GM19468 (cell line): ENCODE measurements at regions not wholly inside any gene's neighbourhood (a gene's known extent, or its start where the extent isn't known, plus 50 kb on each side); places are given as distances from the start of the nearest gene placed in this dataset.
"Not testable (repeated sequence)": the region's sequence is repeated elsewhere in the genome, so short reads cannot be mapped to it uniquely, and the experiment has no call there.

Experiments
- ATAC-seq: cut with Tn5 transposase; IDR thresholded peaks from one replicate; pipeline ENCODE4 v1.9.1; 2021; ENCODE audit warnings: mild to moderate bottlenecking, moderate library complexity, moderate number of reproducible peaks; ENCODE audit not compliant: unreplicated experiment; ENCODE audit errors: extremely low read depth

DNA sequence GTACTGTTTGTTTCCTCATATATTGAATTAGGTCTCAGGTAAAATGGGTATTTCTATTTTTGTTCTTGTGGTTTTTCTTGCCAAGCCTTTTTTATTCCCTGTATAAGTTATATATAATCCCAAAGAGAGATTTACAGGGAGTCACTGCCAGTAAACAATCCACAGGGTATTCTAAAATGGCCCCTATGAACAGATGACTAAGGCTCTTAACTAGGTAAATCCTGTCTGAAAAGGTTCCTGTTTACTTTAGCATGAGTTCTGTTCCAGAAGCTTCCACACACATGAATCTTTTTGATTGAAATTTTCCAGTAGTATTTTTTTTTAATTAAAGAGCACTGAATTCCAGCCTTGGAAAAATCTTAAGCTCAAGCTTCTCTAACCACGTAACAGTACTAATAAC lies 552.8 kb upstream of the CCDC179 start:
- ATAC-seq: no peak

GRCh38 chr11:23423104-23423503 lies 562.8 kb upstream of the CCDC179 start:
- no peak for ATAC-seq

DNA sequence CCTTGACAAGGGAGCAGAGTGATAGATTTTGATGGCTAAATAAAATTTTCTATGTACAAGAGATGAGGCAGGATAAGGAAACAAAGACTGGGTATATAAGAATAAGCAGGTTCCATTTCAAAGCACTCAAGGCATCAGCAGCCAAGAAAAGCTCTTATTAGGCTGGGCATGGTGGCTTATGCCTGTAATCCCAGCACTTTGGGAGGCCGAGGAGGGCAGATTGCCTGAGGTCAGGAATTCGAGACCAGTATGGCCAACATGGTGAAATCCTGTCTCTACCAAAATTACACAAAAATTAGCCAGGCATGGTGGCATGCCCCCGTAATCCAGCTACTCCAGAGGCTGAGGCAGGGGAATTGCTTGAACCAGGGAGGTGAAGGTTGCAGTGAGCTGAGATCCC lies 563.4 kb upstream of the CCDC179 start:
- ATAC-seq: no peak

- no peak for ATAC-seq
These were observed 565.1 kb upstream of the CCDC179 start for GRCh38 chr11:23425381-23425780.

DNA sequence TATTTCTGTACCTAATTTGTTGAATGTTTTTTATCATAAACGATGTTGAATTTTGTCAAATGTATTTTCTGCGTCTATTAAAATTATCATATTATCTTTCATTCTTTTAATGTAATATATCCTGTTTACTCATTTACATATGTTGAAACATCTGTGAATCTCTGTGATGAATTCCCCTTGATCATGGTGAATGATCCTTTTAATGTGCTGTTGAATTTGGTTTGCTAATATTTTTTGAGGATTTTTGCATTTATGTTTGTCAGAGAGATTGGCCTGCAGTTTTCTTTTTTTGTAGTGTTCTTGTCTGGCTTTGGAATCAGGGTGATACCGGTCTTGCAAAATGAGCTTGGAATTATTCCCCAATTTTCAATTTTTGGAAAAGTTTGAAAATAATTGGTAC lies 569.3 kb upstream of the CCDC179 start:
- ATAC-seq: no peak

DNA sequence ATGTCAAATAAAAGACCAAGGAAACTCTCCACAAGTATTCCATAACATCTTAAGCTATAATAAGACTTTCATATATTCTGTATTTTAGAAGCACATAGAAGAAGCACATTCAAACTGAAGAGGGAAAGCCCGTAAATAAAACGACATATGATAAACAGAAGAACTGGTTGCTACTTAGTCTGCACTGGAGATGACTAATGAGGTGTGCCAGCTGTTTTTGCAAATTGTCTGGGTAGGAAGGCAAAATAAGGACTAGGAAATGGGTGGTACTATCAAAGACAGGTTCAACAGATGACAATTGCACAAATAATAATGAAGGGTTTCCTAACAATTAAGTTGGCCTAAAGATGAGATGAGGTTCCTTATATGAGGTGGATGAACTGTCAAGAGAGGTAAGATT lies 593.2 kb upstream of the CCDC179 start:
- ATAC-seq: no peak

DNA sequence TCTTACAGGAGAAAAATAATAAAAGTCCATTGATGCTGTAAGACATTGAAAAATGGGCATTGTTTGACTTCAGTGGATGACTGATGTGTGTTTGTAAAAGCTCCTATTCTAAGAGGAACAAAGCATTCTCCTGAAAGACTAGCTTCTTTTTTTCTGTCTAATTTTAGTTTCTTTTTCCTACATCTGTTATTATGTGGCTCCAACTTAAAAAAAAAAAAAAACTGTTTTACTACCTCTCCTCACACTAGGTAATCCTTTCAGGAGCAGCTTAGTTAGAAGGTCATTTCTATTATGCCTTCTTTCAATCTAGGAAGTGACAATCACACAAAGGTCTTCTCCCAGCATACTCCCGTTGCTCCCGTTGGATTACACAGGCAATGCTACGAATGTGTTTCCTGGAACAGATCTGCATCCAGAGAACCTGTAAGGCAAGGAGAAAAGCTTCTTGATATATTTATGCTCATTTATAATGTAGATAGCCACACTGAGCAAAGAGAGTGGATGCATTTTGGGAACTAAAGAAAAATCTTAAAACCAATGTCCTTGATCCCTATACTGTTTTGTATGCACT lies 595.1 kb upstream of the CCDC179 start:
- ATAC-seq: no peak

- no peak for ATAC-seq
These were observed 597.4 kb upstream of the CCDC179 start for GRCh38 chr11:23457641-23458040.

DNA sequence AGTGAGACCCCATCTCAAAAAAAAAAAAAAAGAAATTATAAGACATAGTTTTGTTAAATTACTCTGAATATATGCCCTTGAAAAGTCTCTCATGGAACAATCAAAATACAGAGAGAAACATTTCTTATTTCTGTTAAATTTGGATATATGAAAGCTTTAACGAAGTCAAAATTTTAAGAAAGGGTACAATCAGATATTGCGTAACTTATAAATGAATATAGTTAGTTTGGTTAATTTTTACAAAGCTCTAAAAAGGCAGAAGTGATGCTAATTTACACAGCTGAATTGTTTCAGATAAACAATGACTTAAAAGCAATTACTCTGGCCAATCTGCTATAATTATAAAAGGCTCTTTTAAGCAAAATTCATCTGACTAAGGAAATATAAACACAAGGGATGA lies 611.6 kb upstream of the CCDC179 start:
- ATAC-seq: no peak

DNA sequence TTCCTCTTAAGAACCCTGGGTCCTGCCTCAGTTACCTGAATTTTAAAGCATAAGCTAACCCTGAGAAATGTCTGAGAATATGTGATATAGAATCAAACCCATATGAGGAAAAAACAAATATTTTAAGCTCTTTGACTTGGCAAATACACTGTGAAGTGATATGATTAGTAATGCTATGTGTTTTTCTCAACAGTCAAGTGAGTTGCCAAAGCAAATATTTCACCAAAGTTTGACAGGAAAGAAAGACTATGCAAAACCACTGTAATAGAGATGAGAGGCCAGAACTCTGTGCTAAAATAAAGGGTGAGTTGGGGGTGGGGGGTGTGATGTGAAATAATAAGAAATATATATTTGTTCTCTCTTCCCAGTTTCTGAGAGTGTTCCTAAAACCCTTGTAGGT lies 613.5 kb upstream of the CCDC179 start:
- ATAC-seq: no peak

GRCh38 chr11:23480736-23481135 lies 620.5 kb upstream of the CCDC179 start:
- no peak for ATAC-seq

DNA sequence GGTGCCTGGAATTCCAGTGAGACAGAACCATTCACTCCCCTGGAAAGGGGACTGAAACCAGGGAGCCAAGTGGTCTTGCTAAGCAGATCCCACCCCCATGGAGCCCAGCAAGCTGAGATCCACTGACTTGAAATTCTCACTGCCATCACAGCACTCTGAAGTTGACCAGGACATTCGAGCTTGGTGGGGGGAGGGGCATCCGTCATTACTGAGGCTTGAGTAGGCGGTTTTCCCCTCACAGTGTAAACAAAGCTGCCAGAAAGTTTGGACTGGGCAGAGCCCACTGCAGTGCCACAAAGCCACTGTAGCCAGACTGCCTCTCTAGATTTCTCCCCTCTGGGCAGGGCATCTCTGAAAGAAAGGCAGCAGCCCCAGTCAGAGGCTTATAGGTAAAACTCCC lies 623.9 kb upstream of the CCDC179 start:
- not testable (repeated sequence) for ATAC-seq

- ATAC-seq: not testable (repeated sequence)
These were observed 624.3 kb upstream of the CCDC179 start for GRCh38 chr11:23484618-23485017.

DNA sequence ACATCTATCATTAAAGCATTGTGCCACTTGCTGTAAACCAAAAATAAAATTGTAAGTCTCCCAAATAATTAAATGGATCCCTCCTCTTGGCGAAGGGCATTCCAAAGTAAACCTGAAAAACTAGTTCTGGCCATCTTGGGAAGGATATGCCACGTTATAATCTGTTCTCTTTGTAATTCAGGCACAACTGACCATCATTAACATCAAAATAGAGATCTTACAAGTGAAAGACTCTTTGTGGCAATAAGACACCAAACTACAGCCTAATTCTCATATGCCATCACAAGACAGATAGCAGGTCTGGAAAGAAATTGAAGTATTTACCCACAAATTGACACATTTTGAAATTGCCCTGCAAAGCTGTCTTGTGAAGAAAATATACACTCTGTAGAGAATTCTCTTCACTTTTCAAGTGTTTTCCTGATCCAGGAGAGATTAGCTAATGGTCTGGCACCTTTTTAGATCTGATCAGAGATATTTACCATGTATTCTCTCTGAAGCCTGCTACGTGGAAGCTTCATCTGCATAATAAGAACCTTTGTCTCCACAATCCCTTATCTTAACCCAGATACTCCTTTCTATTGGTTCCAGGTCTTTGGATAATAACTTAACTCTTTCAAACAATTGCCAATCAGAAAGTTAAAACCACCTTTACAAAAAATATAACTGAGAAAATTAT lies 630.4 kb upstream of the CCDC179 start:
- ATAC-seq: no peak

GRCh38 chr11:23494981-23495380 lies 634.7 kb upstream of the CCDC179 start:
- ATAC-seq: no peak

GRCh38 chr11:23496340-23496739 lies 636.1 kb upstream of the CCDC179 start:
- ATAC-seq: no peak

- no peak for ATAC-seq
These were observed 636.8 kb upstream of the CCDC179 start for GRCh38 chr11:23497040-23497439.

- ATAC-seq: no peak
These were observed 642.1 kb upstream of the CCDC179 start for GRCh38 chr11:23502389-23502788.

DNA sequence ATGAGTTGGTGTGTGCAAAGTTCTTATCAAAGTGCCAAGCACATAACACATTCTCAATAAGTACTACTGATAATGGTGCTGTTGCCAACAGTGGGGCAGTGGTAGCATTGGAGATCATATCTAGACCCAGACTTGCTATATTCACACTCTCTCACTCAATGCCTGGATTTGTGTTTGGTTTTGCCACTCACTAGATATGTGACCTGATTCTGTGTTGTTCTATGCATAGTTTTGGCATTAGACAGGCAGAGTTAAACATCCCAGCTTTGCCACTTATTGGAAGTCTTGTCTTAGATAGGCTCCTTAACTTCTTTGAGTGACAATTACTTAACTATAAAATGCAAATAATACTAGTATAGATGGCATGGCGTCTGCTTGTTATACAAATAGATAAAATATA lies 642.6 kb upstream of the CCDC179 start:
- no peak for ATAC-seq

DNA sequence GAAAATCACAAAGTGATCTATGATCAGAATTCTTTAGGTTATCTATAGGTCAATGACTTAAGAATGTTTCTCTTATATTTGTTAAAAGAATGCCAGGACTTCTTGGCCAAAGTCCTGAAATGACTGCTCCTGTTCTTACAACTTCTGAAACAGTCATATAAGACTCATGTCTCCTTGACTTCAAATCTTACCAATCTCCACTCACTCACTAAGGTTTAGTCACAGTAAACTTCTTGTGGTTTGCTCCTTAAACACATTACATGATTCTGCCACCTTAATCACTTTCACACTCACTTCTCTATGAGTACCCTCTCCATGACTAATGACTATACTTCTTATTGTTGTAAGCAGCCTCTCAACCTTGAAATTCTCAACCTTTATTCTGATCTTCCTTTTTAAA lies 648.7 kb upstream of the CCDC179 start:
- no peak for ATAC-seq

- no peak for ATAC-seq
These were observed 649.5 kb upstream of the CCDC179 start for GRCh38 chr11:23509821-23510220.

- no peak for ATAC-seq
These were observed 658.9 kb upstream of the CCDC179 start for GRCh38 chr11:23519194-23519593.
